ENCODE measurements at regions not wholly inside any gene's neighbourhood (a gene's known extent, or its start where the extent isn't known, plus 50 kb on each side); places are given as distances from the start of the nearest gene placed in this dataset.

- TF ChIP-seq CTCF (IDR thresholded peaks at IDR 0.05 in 2 of 3, conservative IDR thresholded peaks at IDR 0.05 in 1 of 3; ENCODE audit: borderline replicate concordance in 1 of 3, insufficient read depth in 1 of 3, low read depth in 2 of 3, low read length in 2 of 3) (no peak), ZNF274 (IDR thresholded peaks at IDR 0.05; ENCODE audit: low read depth, low read length) (no peak), JUND (IDR thresholded peaks at IDR 0.05) (peak; percentile 47), EZH2 (IDR thresholded peaks at IDR 0.05) (no peak), EGR1 (IDR thresholded peaks at IDR 0.05; ENCODE audit: low read depth) (no peak), POLR2AphosphoS5 (IDR thresholded peaks at IDR 0.05; ENCODE audit: low read depth, low read length) (no peak), RAD21 (IDR thresholded peaks at IDR 0.05; ENCODE audit: low read depth) (0 out of 2 replicates have a peak, but pooled peaks have one; percentile 9), CEBPB (IDR thresholded peaks at IDR 0.05; ENCODE audit: low read depth) (peak; percentile 41; the same call in 1 of the 2 replicates), SRF (IDR thresholded peaks at IDR 0.05; ENCODE audit: low read depth) (no peak), FOSL1 (IDR thresholded peaks at IDR 0.05; ENCODE audit: low read depth) (peak; percentile 60), YY1 (IDR thresholded peaks at IDR 0.05; ENCODE audit: extremely low read depth, insufficient replicate concordance, low read depth, low read length) (no peak)
These were observed 651.5 kb downstream of the TNS3 start (continued) for GRCh38 chr7:46930366-46930765.

- Histone ChIP-seq H4K20me1 (ENCODE audit: insufficient read depth) (no peaks in the 10 kb centered on the region), H3K9ac (ENCODE audit: low read length) (no peak overlapping the region), H3K4me3 (replicated peaks in 1 of 2; ENCODE audit: low read depth in 1 of 2, low read length in 2 of 2) (no peak overlapping the region), H2AFZ (ENCODE audit: low read depth, low read length, poor library complexity, severe bottlenecking) (peak overlapping the region; percentile 22), H3K27ac (ENCODE audit: low read depth, low read length) (no peak overlapping the region), H3K9me2 (ENCODE audit: insufficient read depth) (no peaks in the 10 kb centered on the region), H3K36me3 (ENCODE audit: control insufficient read depth in 1 of 2, insufficient read depth in 2 of 2, low read length in 2 of 2) (no peaks in the 10 kb centered on the region), H3K4me1 (ENCODE audit: control insufficient read depth in 1 of 2, insufficient read depth in 2 of 2, low read length in 2 of 2) (no peaks in the 10 kb centered on the region), H3K9me3 (ENCODE audit: control insufficient read depth in 1 of 2, insufficient read depth in 1 of 2, low read depth in 1 of 2, low read length in 2 of 2) (no peaks in the 10 kb centered on the region), H3K4me2 (ENCODE audit: low read length) (no peak overlapping the region), H3K79me2 (ENCODE audit: insufficient read depth, low read length) (no peaks in the 10 kb centered on the region), H3K27me3 (ENCODE audit: insufficient read depth, low read length) (no peaks in the 10 kb centered on the region)
- ATAC-seq = no peak
- no TSS peak for BruUV-seq (replicated peaks)
- TF ChIP-seq YY1 (IDR thresholded peaks at IDR 0.05; ENCODE audit: extremely low read depth, insufficient replicate concordance, low read depth, low read length) (no peak), POLR2A (IDR thresholded peaks at IDR 0.05; ENCODE audit: borderline replicate concordance, extremely low read depth, insufficient read depth, insufficient read length) (no peak), ZNF274 (IDR thresholded peaks at IDR 0.05; ENCODE audit: low read depth, low read length) (no peak), MAX (IDR thresholded peaks at IDR 0.05) (no peak), SP1 (IDR thresholded peaks at IDR 0.05; ENCODE audit: low read depth) (no peak), CTCF (IDR thresholded peaks at IDR 0.05 in 2 of 3, conservative IDR thresholded peaks at IDR 0.05 in 1 of 3; ENCODE audit: borderline replicate concordance in 1 of 3, insufficient read depth in 1 of 3, low read depth in 2 of 3, low read length in 2 of 3) (no peak)
- RAD21 ChIA-PET (ENCODE audit: low non-redundant PET in 1 of 2, low total read pairs in 2 of 2, uncharacterized antibody in 2 of 2, unreplicated experiment in 2 of 2) = no interaction called here
- CTCF ChIA-PET = no interaction called here
- POLR2A ChIA-PET = no interaction called here
- intact Hi-C loops (cut with micrococcal nuclease) = no loop called here
- no peak for DNase-seq (ENCODE audit: low read depth, low spot score)
These were observed 652.6 kb downstream of the TNS3 start for GRCh38 chr7:46929359-46929758.
